Femur (tissue), 1 donor: ENCODE measurements at regions not wholly inside any gene's neighbourhood (a gene's known extent, or its start where the extent isn't known, plus 50 kb on each side); places are given as distances from the start of the nearest gene placed in this dataset.
"Not testable (repeated sequence)": the region's sequence is repeated elsewhere in the genome, so short reads cannot be mapped to it uniquely, and the experiment has no call there.

Experiments
- DNase-seq: peaks from one replicate; pipeline ENCODE4 v3.0.0-alpha.2; 2017

- DNase-seq = not testable (repeated sequence)
Measured at GRCh38 chr4:137733174-137734141, 201.2 kb upstream of the PCDH18 start.

- no peak for DNase-seq
Measured at GRCh38 chr4:137722910-137723309, 190.6 kb upstream of the PCDH18 start.

DNA sequence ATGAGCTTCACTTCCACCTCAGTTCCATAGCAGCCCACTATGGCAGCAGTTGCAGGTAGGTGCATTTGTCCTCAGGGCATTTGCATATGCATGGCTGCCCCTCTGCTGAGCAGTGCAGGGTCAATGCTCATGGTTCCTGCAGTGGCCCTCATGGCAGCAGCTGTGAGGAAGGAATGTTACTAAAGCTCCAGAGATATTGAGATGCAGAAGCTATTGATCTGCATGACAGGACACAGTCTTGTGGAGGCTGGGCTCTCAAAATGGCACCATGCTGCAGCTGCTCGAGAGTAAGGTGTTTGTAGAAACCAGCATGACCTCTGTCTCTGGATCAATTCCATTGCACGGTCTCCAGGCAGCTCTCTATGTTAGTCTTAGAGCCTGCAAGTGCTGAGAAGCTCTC lies 179.2 kb upstream of the PCDH18 start:
- DNase-seq = no peak

- DNase-seq = no peak
Measured at GRCh38 chr4:137707626-137708025, 175.3 kb upstream of the PCDH18 start.

DNA sequence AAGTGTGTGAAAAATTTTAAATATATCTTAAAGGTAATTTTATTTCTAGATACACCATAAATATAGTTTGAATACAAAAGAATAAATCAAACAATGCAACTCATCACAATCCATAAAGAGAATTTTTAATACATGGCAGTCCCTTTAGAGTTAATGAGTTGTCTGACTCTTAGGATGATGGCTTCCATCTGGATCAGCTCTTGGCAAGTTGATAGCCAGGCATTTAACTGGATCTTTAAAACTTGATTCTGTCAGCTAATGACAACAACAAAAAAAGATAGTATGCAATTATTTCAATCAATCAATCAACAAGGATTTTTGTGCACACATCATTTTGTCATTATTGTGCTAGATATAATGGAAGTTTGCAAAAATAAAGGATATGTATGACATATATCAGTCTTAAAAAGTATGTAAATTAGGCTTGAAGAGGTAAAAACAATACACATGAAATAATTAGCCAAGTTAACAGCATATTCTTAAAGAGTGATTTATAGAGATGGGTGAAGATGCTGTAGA lies 174.9 kb upstream of the PCDH18 start:
- no peak for DNase-seq

DNA sequence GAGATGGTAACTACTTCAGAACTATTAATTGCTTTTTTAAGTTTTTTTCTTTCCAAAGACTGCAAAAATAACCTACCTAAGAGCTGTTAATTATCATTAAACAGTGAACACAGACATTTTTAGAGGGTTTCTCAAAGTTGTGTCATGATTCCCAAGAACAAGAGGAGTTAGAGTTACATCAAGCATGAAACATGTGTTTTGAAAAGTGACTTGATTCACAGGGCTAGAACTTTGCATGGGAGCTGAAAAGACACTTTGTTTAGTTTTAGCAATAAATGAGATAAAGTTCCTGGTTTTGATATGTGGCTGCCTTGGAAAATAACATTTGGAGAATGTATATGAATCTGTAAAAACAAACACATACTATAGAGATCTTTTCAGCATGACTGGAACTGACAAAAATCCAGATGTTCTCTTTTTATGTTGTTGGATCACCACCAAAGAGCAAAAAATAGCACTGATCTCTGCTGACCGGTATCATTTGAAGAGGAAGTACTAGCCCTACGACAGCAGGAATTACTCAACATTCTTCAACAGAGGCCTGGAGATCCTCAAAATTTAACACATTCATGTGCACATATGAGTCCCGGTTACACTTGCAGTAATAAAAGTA lies 173.0 kb upstream of the PCDH18 start:
- DNase-seq = no peak

DNA sequence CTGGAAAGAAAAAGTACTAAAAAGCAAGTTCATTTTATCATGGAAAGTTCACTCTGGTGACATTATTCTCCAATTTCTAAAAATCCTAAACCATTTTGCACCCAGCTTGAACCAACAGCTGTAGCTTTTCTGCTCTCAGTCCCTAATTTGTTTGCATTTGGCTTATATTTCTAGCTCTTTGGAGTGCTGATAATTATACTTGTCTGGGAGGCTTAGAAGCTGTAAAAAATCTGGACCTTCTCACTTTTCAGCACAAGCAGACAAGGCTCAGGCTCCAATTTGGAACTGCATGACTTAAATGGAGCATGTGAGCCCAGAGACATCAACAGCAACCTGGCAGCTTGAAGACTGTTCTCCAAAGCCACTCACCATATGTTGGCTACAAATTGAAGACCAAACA lies 170.9 kb upstream of the PCDH18 start:
- no peak for DNase-seq

GRCh38 chr4:137702512-137702911 lies 170.2 kb upstream of the PCDH18 start:
- no peak for DNase-seq

DNA sequence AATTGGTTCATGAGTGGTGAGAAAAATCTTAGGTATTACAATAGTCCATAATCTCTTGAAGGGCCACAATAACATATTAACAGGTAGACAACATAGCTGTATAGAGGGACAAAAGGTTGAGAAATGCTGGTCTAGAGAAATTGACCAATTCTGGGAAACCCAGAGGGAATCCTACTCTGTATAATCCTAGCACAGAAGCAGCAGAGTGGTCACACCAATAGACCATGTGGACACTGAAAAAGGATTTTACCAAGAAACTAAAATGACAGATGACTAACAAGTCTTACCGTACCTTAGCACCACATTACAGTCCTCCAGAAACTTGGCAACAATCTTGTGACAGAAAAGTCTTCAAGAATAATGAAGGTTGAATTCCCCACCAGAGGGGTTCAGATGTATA lies 169.1 kb upstream of the PCDH18 start:
- DNase-seq = no peak

DNA sequence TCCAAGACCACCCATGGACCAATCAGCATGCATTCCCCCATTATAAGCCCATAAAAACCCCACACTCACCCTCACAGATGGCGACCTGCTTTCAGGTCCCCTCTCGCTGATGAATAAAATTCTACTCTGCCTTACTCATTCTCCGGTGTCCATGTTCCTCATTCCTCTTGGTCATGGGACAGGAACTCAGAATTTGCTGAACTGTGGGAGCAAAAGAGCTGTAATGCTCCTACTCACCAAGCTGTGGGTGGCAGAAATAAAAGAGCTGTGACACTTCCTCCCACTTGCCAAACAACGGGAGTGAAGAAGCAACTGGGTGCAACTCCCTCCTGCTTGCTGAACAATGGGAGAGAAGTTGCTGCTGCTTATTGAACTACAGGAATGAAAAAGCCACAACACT lies 168.5 kb upstream of the PCDH18 start:
- no peak for DNase-seq

DNA sequence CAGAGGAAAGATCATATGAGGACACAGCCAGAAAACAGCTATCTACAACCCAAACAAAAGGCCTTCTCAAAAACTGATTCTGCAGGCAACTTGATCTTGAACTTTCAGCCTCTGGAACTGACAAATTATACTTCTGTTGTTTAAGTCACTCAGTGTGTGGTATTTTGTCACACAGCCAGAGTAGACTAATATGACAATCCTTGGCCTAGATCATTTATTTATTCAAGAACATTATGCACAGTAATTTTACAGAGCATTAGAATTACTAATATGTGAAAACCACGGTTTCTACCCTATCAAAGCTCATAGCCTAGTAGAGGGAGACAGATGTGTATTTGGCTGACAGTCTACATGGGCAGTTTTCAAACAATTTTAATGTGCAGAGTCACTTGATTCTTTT lies 167.8 kb upstream of the PCDH18 start:
- no peak for DNase-seq

DNA sequence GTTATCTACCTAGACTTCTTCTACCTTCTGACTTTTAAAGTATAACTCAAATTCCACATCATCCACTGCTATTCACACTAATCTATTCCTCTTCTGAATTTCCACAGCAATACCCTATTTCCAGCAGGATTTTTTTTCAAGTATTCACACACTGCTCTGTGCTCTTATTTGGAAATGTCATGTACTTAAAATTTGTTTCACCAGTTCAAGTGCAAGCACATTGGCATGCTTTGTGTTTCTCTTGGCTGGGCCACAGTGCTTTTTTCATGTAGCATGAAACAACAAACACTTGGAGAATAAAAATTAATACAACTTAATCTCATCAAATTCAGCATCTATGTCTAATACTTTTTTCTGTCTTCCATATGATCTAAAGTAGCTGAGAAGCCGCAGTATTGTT lies 161.8 kb upstream of the PCDH18 start:
- DNase-seq = no peak

- DNase-seq = no peak
Measured at GRCh38 chr4:137693641-137694040, 161.3 kb upstream of the PCDH18 start.

DNA sequence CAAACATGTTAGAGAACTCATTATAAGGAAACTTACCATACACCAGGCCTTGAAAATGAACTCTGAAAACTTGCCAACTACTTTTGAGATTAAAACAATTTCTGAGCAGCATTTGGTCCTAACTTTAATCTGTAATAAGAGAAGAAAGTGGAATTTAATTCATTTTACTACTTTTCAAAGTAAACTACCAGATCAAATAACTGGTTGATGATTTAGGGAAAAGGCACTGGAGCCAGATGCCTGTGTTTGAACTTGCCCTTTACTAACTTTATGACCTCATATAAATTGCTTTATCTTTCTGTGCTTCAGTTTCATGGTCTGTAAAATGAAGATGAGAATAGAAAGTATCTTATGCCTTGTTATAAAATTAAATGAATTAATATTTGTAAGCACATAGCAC lies 159.9 kb upstream of the PCDH18 start:
- no peak for DNase-seq

DNA sequence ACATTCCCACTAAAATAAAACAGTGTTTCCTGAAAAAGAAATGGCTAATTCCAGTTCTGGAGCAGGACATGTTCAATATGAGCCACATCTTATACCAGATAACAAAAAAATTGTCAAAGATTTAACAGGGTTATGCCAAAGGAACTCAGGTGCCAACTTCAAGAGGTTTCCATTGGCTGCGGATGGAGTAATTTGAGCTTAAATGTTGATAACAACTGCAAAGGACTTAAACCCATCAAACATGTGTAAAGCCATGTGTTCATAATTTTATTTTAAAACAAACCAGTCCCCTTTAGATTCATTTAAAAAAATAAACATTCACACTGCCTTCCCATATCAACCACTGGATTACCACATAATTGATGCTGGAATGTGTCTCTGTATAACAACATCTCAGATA lies 156.4 kb upstream of the PCDH18 start:
- DNase-seq = no peak

GRCh38 chr4:137685357-137685756 lies 153.1 kb upstream of the PCDH18 start:
- DNase-seq = no peak

DNA sequence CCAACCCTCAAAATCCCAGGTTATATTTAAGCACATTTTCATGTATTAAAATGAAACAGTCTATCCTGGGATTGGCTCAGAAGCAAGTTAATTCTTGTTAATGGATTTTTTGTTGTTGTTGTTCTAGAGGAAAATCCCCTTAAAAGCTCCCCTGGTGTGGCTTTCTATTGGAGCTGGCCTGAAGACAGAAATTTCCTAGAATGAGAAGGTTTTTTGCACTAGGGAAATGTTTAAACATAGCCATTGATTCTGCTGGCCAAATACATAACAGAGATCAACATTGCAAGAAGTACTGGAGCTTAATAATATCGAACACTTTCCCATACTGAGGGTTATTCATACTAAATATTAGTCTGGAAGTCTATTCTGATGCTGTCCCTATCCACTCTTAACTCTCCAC lies 148.8 kb upstream of the PCDH18 start:
- no peak for DNase-seq

DNA sequence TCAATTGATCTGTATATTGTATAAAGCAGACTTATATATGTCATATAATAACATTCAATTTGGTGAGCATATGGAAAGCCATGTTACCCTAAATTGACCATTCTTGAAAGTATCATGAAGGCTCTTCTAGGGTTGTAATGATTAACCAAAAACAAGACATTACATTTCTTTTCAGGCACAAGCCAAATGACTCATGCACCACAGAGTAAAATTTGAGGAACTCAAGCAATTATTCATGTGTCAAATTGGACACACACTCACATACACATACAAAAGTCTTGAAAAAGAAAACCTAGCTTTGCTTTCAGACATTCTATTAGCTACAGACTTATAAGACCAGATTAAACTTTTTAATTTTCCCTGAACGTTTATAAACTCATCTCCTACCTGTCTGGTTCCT lies 146.5 kb upstream of the PCDH18 start:
- DNase-seq = no peak

- no peak for DNase-seq
Measured at GRCh38 chr4:137677863-137678262, 145.6 kb upstream of the PCDH18 start.

- DNase-seq = no peak
Measured at GRCh38 chr4:137676357-137676998, 144.2 kb upstream of the PCDH18 start.

GRCh38 chr4:137674066-137674465 lies 141.8 kb upstream of the PCDH18 start:
- DNase-seq = no peak

- DNase-seq = no peak
Measured at GRCh38 chr4:137668885-137669545, 136.7 kb upstream of the PCDH18 start.

DNA sequence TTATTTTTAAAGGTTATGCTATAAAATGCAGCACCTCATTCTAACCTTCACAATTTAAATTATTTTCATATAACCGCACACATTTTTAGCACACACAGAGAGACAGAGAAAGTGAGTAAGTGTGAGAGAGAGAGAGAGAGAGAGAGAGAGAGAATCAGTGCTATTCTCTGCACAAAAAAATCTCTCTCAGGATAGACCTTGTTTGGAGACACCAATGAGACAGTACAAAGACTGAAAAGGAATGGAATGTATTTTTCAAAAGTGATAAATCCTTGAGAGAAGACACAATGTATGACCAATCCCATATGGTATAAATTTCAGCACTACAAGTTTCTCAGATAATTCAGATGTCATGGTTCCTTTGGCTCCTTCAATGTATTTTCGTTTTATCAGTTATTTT lies 132.1 kb upstream of the PCDH18 start:
- no peak for DNase-seq
